ENCODE measurements at regions not wholly inside any gene's neighbourhood (a gene's known extent, or its start where the extent isn't known, plus 50 kb on each side); places are given as distances from the start of the nearest gene placed in this dataset.
"Not testable (repeated sequence)": the region's sequence is repeated elsewhere in the genome, so short reads cannot be mapped to it uniquely, and the experiment has no call there.

- no peak for DNase-seq
These were observed 573.8 kb downstream of the LIG4 start for GRCh38 chr13:107641574-107641973.

DNA sequence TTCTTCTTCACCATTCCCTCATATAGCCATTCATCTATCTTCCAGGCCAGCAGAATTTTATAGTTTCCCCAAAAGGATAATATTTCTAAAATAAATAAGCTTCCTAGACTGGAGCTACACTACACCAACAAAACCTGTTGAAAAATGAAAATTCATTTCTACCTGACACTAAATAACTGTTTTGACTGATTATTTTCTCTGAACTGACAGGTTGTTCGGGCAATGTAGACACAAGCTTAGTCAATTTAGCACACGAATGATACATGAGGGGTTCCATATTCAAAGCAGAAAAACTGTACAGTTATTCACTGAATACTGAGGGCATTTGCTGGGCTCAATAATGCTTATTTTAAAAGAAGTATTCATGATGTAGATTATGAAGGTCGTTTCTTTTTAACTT lies 589.7 kb downstream of the LIG4 start:
- DNase-seq: no peak

GRCh38 chr13:107617527-107617926 lies 597.8 kb downstream of the LIG4 start:
- no peak for DNase-seq

GRCh38 chr13:107612376-107612775 lies 603.0 kb downstream of the LIG4 start:
- DNase-seq: no peak

DNA sequence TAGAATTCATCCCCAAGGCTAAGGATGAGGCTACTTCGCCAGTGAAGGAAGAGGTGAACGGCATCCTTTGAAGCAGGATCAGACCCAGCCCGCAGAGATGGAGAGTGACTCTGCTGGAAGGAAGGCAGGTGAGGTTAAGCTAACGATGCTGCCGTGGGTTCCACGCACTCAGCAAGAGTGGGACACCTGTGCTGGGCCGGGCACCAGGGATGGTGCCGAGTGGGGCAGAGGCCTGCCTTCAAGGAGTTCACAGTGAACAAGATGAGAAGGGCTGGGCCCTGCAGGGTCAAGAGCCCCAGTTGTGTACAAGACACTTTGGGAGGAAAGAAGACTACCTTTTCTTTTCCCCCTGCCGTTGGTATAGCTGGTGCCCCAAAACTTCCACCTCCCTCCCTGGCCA lies 606.6 kb downstream of the LIG4 start:
- DNase-seq: no peak

DNA sequence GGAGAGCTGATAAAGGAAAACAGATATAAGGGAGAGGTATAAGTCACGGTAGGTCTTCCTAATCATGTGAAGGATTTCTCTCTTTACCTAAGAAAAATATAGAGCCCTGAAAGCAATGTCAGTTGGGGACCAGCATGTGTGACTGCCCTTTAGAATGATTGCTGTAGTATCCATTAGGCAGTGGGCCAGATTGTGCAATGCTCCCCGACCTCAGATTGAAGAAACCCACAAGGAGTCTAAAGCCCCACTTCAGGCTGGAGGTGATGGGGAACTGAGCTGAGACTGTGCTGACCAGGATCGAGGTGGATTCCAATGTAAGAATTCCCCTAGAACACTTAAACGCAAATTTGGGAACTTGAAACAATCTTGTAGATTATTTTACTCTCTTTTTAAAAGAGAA lies 614.4 kb downstream of the LIG4 start:
- no peak for DNase-seq

GRCh38 chr13:107596306-107596705 lies 619.0 kb downstream of the LIG4 start:
- not testable (repeated sequence) for DNase-seq

GRCh38 chr13:107590556-107590955 lies 624.8 kb downstream of the LIG4 start:
- DNase-seq: no peak

- DNase-seq: no peak
These were observed 627.7 kb downstream of the LIG4 start for GRCh38 chr13:107587681-107588080.

- no peak for DNase-seq
These were observed 629.1 kb downstream of the LIG4 start for GRCh38 chr13:107586216-107586615.

- DNase-seq: no peak
These were observed 629.7 kb downstream of the LIG4 start for GRCh38 chr13:107585469-107586180.

- DNase-seq: no peak
These were observed 633.2 kb downstream of the LIG4 start for GRCh38 chr13:107582171-107582570.

- DNase-seq: no peak
These were observed 634.5 kb downstream of the LIG4 start for GRCh38 chr13:107580741-107581412.

DNA sequence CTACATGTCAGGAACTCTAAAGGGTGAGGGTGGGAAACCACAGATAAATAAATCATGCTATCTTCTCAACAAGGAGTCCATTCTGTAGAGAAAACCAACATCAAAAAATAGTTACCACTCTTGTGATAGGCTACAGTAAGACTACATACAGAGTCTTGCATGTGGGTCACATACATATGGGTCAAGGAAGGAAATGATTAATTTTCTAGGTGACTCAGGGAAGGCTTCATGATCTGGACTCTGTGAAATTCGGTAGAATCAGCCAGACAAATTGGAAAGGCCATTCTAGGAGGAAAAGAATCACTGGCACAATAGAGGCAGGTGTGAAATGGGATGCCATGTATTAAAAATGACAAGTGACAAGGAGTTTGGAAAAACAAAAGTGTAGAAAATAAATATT lies 638.9 kb downstream of the LIG4 start:
- no peak for DNase-seq

- no peak for DNase-seq
These were observed 640.7 kb downstream of the LIG4 start for GRCh38 chr13:107574517-107575210.

GRCh38 chr13:107573184-107573583 lies 642.2 kb downstream of the LIG4 start:
- DNase-seq: no peak

DNA sequence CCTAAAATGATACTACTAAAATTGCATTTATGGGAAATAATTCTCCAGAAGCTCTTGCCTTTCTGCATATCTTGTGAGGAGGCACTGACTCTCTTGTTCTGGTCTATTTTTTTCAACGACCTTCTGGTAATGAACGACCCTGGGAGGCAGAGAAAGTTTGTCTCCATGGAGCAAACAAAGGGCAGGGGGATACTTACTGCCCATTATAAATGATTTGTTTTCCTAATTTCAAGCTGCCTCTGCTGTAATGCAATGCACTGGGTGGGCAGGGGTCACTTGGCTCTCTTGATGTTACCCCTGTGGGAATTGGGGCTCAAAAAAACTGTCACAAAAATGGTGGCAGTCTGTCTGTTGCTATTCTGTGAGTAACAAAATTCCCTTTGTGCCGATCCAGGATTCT lies 643.2 kb downstream of the LIG4 start:
- no peak for DNase-seq

GRCh38 chr13:107568181-107568580 lies 647.2 kb downstream of the LIG4 start:
- DNase-seq: no peak

GRCh38 chr13:107563099-107563925 lies 652.0 kb downstream of the LIG4 start:
- no peak for DNase-seq

- DNase-seq: no peak
These were observed 653.1 kb downstream of the LIG4 start for GRCh38 chr13:107562203-107562602.

DNA sequence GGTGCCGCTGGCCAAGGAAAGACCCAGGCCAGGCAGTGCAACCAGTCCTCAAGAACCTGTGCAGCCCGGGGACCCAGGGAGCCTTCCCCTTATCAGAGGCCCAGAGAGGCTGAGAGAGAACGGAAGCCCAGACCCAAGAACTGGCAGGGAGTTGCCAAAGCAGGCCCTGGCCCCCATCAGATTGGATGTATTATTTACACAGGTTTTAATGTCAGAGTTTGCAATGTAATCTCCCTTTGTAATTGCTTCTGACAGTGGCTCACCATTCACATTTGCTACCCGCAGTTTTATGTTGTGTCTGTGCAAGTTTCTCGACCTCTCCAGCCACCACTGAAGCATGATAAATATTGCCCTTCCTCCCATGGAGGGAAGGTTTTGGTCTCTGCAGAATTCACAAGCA lies 660.9 kb downstream of the LIG4 start:
- DNase-seq: no peak

GRCh38 chr13:107553838-107554237 lies 661.5 kb downstream of the LIG4 start:
- no peak for DNase-seq

GRCh38 chr13:107551521-107551920 lies 663.8 kb downstream of the LIG4 start:
- no peak for DNase-seq

All from MV-4-11 (cell line).